PC-9 (cell line): ENCODE measurements at regions not wholly inside any gene's neighbourhood (a gene's known extent, or its start where the extent isn't known, plus 50 kb on each side); places are given as distances from the start of the nearest gene placed in this dataset.

Source experiments
- BruUV-seq: library from RNA; stranded (reverse); fragments of 400-500 nt; replicated peaks from 2 replicates; lab custom pipeline; 2021; lab: Mats Ljungman, UMichigan
- CTCF ChIA-PET: fragments of 300-600 bp; sonication (Branson Sonifier 250); formaldehyde crosslinking; loops from one replicate; lab custom pipeline; 2022; ENCODE audit warnings: antibody characterized with exemption; lab: Charles Lee
- POLR2A ChIA-PET: fragments of 300-600 bp; sonication (Branson Sonifier 250); formaldehyde crosslinking; loops from one replicate; lab custom pipeline; 2022; ENCODE audit warnings: antibody characterized with exemption; ENCODE audit not compliant: unreplicated experiment; lab: Charles Lee
- DNase-seq, 2 experiments: peaks; one replicate each; pipeline versions ENCODE4 v3.0.0 to v3.0.0-alpha.2; 2015 to 2022; ENCODE audit warnings: mixed read lengths in 1 of 2
- H2AFZ ChIP-seq: fragments of 200-600 bp; sonication (generic); 2 replicates; pipeline ENCODE4 v1.8.1; 2017; ENCODE audit warnings: antibody characterized with exemption
- H3F3A ChIP-seq: fragments of 200-600 bp; sonication (generic); 2 replicates; pipeline ENCODE4 v1.8.1; 2017; ENCODE audit warnings: antibody characterized with exemption, mild to moderate bottlenecking, low read depth; ENCODE audit not compliant: insufficient read depth
- H3K27ac ChIP-seq: fragments of 200-600 bp; sonication (generic); 2 replicates; pipeline ENCODE4 v1.6.1; 2016; ENCODE audit warnings: mixed run types
- H3K27me3 ChIP-seq: fragments of 200-600 bp; sonication (generic); 2 replicates; pipeline ENCODE4 v1.6.1; 2016; ENCODE audit warnings: low read depth, mixed run types; ENCODE audit not compliant: insufficient read depth
- H3K36me3 ChIP-seq: fragments of 200-600 bp; sonication (generic); 2 replicates; pipeline ENCODE4 v1.6.1; 2016; ENCODE audit warnings: low read depth, mixed run types
- H3K4me1 ChIP-seq: fragments of 200-600 bp; sonication (generic); replicated peaks from 2 replicates; pipeline ENCODE4 v1.6.1; 2016; ENCODE audit warnings: mixed run types; ENCODE audit not compliant: insufficient read depth
- H3K4me2 ChIP-seq: fragments of 200-600 bp; sonication (generic); 2 replicates; pipeline ENCODE4 v1.6.1; 2017; ENCODE audit warnings: mixed run types
- H3K4me3 ChIP-seq: fragments of 200-600 bp; sonication (generic); 2 replicates; pipeline ENCODE4 v1.6.1; 2016; ENCODE audit warnings: mixed run types
- H3K79me2 ChIP-seq: fragments of 200-600 bp; sonication (generic); 2 replicates; pipeline ENCODE4 v1.6.1; 2017; ENCODE audit warnings: low read depth, mixed run types
- H3K9me2 ChIP-seq: fragments of 200-600 bp; sonication (generic); 2 replicates; pipeline ENCODE4 v1.8.1; 2017; ENCODE audit warnings: mild to moderate bottlenecking; ENCODE audit not compliant: insufficient read depth
- H3K9me3 ChIP-seq: fragments of 200-600 bp; sonication (generic); 2 replicates; pipeline ENCODE4 v1.8.1; 2016; ENCODE audit warnings: low read depth; ENCODE audit not compliant: insufficient read depth
- H4K20me1 ChIP-seq: fragments of 200-600 bp; sonication (generic); 2 replicates; pipeline ENCODE4 v1.8.1; 2017; ENCODE audit not compliant: insufficient read depth
- CTCF ChIP-seq: fragments of 200-600 bp; sonication (generic); conservative IDR thresholded peaks from 2 replicates; pipeline ENCODE4 v1.6.1; 2017; ENCODE audit warnings: mixed run types, antibody characterized with exemption, mild to moderate bottlenecking, moderate library complexity
- EZH2 ChIP-seq: fragments of 200-600 bp; sonication (generic); IDR thresholded peaks from 2 replicates; pipeline ENCODE4 v1.8.0; 2017; ENCODE audit warnings: antibody characterized with exemption, low read depth
- intact Hi-C: fragments of 100-400 bp; cut with micrococcal nuclease; formaldehyde crosslinking; loops from one replicate; pipeline ENCODE4 v1.10.0; 2022; ENCODE audit not compliant: unreplicated experiment

GRCh38 chrX:104359124-104359523, 104.4 kb upstream of the ESX1 start:
- Histone ChIP-seq H3K9me2 (no peaks in the 10 kb centered on the region), H4K20me1 (no peaks in the 10 kb centered on the region), H3K27ac (no peak overlapping the region), H3K27me3 (no peaks in the 10 kb centered on the region), H3F3A (no peaks in the 10 kb centered on the region), H3K4me1 (no peaks in the 10 kb centered on the region), H2AFZ (no peak overlapping the region), H3K9me3 (no peaks in the 10 kb centered on the region), H3K4me2 (no peak overlapping the region), H3K4me3 (no peak overlapping the region), H3K79me2 (no peaks in the 10 kb centered on the region), H3K36me3 (no peaks in the 10 kb centered on the region)
- intact Hi-C loops, result no loop called here
- CTCF ChIA-PET, result no interaction called here
- POLR2A ChIA-PET, result no interaction called here
- TF ChIP-seq EZH2 (no peak), CTCF (no peak)
- no TSS peak for BruUV-seq
- no peak for DNase-seq

- Histone ChIP-seq H3K27me3 (no peaks in the 10 kb centered on the region), H3F3A (peaks cover 13% of the 10 kb centered on the region; the same call in 1 of the 2 replicates), H3K4me2 (peak overlapping the region; percentile 55), H4K20me1 (no peaks in the 10 kb centered on the region), H3K4me3 (no peak overlapping the region), H3K79me2 (no peaks in the 10 kb centered on the region), H3K4me1 (peaks cover 20% of the 10 kb centered on the region), H3K9me2 (no peaks in the 10 kb centered on the region), H3K27ac (peak overlapping the region; percentile 82), H3K36me3 (no peaks in the 10 kb centered on the region), H2AFZ (0 out of 2 replicates have a peak overlapping the region, but pooled peaks have one; percentile 48), H3K9me3 (no peaks in the 10 kb centered on the region)
- CTCF ChIA-PET, result interaction anchor here (0.9 kb wide), 1 partner anchor 347 kb away, joined by 4 read pairs; no protein-coding TSS in a partner anchor
- intact Hi-C loops, result no loop called here
- BruUV-seq, result TSS peak; percentile 33
- TF ChIP-seq CTCF (no peak), EZH2 (no peak)
- POLR2A ChIA-PET, result no interaction called here
- peak; percentile 6 to 80 for DNase-seq
Observed at GRCh38 chrX:104351173-104351769, 96.5 kb upstream of the ESX1 start.

- Histone ChIP-seq H3K4me3 (no peak overlapping the region), H3K9me3 (no peaks in the 10 kb centered on the region), H2AFZ (no peak overlapping the region), H3K4me2 (no peak overlapping the region), H3K4me1 (peaks cover 28% of the 10 kb centered on the region), H3K27ac (no peak overlapping the region), H3K79me2 (no peaks in the 10 kb centered on the region), H3K9me2 (no peaks in the 10 kb centered on the region), H3K27me3 (no peaks in the 10 kb centered on the region), H3K36me3 (no peaks in the 10 kb centered on the region), H3F3A (peaks cover 18% of the 10 kb centered on the region; the same call in 1 of the 2 replicates), H4K20me1 (no peaks in the 10 kb centered on the region)
- ChIA-PET CTCF (no interaction called here), POLR2A (no interaction called here)
- no peak for TF ChIP-seq CTCF
- no peak for TF ChIP-seq EZH2
- no TSS peak for BruUV-seq
- intact Hi-C loops, result loop anchor here (10.0 kb wide), 1 partner anchor 73 kb away; no protein-coding TSS in a partner anchor
- DNase-seq, result no peak
Observed at GRCh38 chrX:104347860-104348259, 93.1 kb upstream of the ESX1 start.
